ENCODE measurements at regions not wholly inside any gene's neighbourhood (a gene's known extent, or its start where the extent isn't known, plus 50 kb on each side); places are given as distances from the start of the nearest gene placed in this dataset.
"Not testable (repeated sequence)": the region's sequence is repeated elsewhere in the genome, so short reads cannot be mapped to it uniquely, and the experiment has no call there.

DNA sequence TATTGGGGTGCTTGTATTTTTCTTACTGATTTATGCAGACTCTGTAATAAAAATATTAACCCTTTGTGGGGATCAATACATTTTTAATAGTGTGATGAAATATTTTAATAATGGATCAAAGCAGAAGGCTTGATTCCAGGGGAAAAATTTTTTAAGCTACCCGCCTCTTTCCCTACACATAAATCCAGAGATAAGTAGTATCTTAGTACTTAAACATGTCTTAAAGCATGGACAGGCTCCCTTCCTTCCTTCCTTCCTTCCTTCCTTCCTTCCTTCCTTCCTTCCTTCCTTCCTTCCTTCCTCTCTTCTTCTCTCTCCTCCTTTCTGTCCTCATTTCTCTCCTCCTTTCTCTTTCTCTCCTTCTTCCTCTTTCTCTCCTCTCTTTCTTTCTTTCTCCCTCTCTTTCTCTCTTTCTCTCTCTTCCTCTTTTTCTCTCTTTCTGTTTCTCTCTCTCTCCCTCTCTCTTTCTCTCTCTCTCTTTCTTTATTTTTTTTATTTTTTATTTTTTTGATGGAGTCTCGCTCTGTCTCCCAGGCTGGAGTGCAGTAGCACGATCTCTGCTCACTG is 78.0 kb upstream of the SPRY4 start:
- DNase-seq = no peak

GRCh38 chr5:142400415-142400814 is 75.6 kb upstream of the SPRY4 start:
- DNase-seq = no peak

- DNase-seq = no peak
Observed at GRCh38 chr5:142399891-142400290, 75.1 kb upstream of the SPRY4 start.

- no peak for DNase-seq
Observed at GRCh38 chr5:142398730-142399055, 73.9 kb upstream of the SPRY4 start.

DNA sequence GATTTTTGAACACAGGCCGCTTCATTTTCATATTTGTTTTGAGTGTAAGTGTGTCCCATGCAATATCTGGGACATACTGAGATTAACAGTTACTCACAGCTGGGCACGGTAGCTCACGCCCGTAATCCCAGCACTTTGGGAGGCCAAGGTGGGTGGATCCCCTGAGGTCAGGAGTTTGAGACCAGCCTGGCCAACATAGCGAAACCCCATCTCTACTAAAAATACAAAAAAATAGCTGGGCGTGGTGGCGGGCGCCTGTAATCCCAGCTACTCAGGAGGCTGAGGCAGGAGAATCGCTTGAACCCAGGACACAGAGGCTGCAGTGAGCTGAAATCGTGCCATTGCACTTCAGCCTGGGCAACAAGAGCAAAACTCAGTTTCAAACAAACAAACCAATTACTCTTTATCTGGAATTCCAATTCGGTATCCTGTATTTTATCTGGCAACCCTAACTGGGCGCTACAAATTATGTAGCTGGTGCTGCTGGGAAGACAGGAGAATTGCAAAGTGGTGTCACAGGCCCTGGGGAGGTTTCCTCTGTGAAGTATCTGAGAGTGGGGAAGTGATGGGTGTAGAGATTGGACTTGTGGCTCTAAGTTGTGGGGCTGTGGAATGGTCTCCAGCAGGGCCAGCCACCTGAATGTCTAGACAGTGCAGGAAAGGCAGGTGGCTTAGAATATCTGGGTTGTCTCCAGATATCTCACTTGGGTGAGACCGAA is 73.3 kb upstream of the SPRY4 start:
- DNase-seq = not testable (repeated sequence)

DNA sequence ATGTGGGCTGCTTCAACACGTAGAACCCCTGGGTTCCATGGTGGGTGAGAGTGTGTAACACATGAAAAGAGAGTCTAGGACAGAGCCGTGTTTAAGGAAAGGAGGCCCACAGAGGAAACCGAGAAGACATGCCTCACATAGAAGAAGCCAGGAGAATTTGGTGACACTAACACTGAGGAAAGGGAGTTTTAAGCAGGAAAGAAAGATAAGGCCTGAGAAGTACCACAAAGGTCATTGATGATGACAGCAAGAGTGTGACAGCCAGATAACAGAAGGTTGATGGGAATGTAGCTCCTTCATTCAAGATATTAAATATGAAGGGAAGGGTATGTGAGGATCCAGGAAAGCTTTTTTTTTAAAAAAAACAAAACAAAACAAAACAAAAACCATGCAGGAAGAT is 72.4 kb upstream of the SPRY4 start:
- DNase-seq = no peak

GRCh38 chr5:142396436-142397038 is 71.7 kb upstream of the SPRY4 start:
- DNase-seq = no peak

DNA sequence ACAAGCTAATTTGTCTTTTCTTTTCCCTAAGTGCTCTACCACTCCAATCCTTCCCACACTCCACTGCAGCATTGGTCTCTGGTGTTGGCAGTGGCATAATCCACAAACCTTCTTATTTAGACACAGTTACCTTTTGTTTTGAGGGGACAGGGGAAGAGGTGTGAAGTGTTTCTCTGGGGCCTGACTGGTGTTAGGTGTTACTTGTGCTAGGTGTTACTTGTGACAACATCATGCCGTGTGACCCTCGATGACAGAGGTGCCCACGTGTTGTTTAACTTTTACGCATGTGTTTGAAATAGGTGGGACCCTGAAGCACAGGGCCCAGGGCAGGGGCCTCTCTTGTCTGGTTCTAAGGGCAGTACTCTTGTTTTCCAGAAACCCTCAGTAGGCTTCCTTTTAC is 70.5 kb upstream of the SPRY4 start:
- DNase-seq = no peak

- no peak for DNase-seq
Observed at GRCh38 chr5:142391058-142391845, 66.4 kb upstream of the SPRY4 start.

DNA sequence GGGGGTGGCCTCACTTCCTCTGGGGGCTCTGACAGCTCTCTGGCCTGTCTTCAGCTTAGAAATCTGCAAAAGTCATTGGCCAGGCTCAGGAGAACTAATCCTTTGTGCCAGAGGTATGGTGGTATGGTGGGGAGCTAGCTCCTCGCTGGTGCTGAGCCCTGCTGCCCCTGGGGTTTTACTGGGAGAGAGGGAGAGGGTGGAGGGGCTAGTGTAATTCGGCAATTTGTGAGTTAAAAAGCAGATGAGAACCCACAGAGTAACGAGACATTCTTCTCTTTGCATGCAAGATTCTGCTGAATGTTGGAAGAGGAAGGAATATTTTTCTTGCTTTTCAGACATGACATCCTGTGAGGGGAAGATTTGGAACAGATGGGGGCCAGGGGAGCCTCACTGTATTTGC is 65.5 kb upstream of the SPRY4 start:
- DNase-seq = no peak

- no peak for DNase-seq
Observed at GRCh38 chr5:142388696-142389095, 63.9 kb upstream of the SPRY4 start.

DNA sequence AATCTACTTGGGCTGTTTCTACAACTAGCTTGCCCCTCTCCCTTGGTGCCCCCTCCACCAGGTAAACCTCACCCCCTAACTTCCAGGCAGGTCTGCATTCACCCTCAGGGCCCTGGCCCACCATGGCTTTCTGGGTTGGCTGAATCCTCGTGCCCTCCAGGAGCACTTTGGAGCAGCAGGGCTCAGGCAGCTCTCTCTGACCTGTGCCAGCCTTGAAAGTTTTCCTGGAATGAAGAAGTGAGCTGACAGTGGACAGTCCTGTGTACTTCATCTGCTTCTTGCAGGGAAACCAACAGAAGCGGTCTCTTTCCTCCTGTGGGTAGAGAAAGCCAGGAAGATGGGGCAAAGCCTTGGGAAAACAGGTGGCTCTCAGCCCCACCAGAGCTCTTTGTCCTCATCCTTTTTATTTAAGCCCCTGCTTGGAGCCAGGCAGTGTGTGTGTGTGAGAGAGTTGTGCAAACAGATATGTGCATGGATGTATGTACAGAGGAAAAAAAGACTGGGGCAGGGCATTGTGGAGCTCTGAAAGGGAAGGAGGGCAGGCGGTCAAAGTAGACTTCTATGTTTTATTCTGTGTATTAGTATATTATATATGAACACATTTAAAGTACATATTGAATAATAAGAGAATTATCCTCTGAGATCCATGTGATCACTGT is 62.3 kb upstream of the SPRY4 start:
- no peak for DNase-seq

GRCh38 chr5:142386137-142387023 is 61.6 kb upstream of the SPRY4 start:
- DNase-seq = no peak

DNA sequence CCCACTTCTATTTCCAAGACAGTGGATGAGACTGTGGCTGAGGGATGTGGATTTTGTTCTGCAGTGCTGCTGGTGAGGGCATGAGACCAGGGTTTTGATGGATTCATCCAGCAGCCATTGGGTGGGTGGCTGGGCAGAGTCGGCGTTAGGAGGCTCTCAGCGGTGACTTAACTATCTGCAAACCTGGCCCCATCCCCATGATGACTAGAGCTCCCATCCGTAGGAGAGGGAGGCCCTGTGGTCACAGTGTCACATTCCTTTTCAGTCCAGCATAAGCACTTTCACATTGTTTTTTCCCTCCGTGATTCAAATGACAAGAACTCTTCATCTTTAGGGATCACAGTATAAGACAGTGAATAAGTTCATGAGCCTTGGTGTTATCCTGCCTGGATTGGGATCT is 60.4 kb upstream of the SPRY4 start:
- DNase-seq = no peak

DNA sequence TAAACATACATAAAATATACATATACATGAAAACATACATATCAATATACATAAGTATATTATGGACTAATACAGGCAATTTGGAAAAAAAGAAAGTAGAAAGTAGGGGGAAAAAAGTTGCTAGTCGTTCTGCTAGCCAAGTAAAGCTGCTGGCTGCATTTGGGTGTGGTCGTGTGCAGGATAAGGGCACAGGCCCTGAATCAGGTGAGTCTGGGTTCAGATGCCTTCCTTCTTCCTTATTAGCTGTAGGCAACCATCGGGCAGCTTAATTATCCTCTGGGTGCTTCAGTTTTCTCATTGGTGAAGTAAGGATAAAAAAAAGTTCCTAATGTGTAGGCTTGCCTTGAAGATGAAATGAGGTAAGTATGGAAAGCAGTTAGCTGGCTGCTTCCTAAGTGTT is 59.2 kb upstream of the SPRY4 start:
- no peak for DNase-seq

DNA sequence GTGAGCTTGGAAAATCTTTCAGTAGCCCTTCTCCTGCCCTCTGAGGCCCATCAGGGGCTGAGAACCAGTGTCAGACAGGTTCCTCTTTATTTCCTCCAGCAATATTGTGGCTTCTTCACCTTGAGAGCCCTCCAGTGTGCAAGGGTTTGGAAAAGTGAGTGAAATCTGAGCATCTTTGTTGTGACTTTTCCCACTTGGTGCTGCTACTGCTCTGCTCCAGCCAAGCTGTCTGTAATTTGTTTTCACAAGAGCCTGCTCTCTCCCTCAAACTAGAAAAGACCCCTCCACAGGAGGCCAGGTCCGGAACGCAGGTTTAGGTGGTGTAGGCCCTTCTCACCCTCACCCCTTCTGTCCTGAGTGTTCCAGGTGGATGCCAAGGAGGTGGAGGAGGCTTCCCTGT is 57.4 kb upstream of the SPRY4 start:
- DNase-seq = no peak

DNA sequence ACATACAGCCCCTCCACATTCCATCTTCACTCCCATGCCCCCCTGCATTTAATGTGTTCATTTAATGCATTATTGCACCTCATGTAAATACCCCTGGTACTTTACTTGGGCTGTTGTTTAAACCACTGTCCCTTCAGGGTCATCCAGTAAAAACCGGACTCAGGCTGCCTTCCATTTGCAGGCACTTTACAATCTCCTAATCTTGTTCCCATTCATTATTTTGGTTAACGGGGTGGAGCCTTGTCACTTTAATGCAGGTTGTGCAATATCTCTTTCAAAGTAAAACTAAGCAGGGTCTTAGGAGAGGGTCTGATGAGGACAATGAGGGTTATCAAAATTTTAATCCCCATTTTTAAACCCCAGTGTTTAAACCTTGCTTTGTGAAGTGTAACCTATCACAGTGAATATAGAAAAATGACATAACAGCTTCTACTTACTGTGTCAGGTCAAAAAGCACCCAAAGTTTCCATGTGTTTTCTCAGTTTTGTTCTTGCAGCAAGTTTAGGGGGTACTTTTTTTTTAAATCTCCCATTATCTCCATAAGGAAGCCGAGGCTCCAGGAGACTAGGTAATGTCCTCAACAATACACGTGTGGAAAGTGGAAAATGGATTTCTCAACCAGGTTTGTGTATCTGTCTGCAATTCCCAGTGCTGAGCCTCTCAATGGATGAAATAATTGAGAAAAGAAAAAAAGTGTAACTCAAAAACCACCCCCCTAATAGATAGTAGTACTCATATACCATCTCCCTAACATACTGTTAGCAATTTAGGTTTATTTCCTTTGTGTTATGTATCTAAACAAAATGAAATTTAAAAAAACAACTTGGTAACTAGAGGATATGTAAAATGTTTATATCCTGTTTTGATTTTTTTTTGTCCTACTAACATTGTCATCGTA is 54.2 kb upstream of the SPRY4 start:
- DNase-seq = no peak

DNA sequence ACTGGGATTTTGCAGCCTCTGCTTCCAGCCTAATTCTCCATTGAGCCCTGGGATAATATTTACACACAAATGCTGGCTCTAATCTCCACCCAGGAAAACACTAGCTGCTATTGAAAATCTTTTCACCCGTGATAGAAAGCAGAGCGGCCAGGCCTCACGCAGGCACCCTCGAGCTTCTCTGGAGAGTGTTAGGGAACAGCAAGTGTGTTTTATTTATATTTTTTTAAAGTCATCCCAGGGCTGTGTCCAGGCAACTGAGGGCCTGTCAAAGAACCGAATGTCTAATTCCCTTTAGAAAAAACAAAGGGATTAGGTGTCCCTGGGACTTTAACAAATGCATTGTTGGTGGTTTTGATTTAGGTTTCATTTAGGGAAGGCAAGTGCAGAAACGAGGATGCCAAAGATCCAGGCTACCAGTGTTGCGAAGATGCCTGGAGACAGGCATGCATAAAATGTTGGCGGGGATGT is 51.2 kb upstream of the SPRY4 start:
- no peak for DNase-seq

All from activated CD8-positive, alpha-beta memory T cell treated with anti-CD3 and anti-CD28 coated beads for 24 hours (primary cell).